Thoracic aorta (tissue), 2 donors: ENCODE measurements at regions not wholly inside any gene's neighbourhood (a gene's known extent, or its start where the extent isn't known, plus 50 kb on each side); places are given as distances from the start of the nearest gene placed in this dataset.

ENCODE experiments used
- ATAC-seq: fragments of 150-250 bp; one replicate; pipeline ENCODE4 v1.8.0; 2017; ENCODE audit warnings: low read depth; ENCODE audit not compliant: insufficient number of reproducible peaks, low FRiP score
- DNase-seq: peaks from one replicate; pipeline ENCODE4 v3.0.0-alpha.2; 2020; ENCODE audit warnings: low spot score
- H3K27ac ChIP-seq, 2 donors: fragments of 200-600 bp; sonication (generic); 1 replicate in 1 of 2; 2 replicates in 1 of 2; pipeline ENCODE4 v1.5.1; 2016; ENCODE audit warnings: mild to moderate bottlenecking in 2 of 2, moderate library complexity in 2 of 2
- H3K27me3 ChIP-seq: fragments of 200-600 bp; sonication (generic); replicated peaks from 2 replicates; pipeline ENCODE4 v1.6.0; 2016; ENCODE audit warnings: mild to moderate bottlenecking; ENCODE audit not compliant: insufficient read depth
- H3K36me3 ChIP-seq: fragments of 200-600 bp; sonication (generic); one replicate; pipeline ENCODE4 v1.5.1; 2016
- H3K4me1 ChIP-seq, 2 donors: fragments of 200-600 bp; sonication (generic); 1 replicate in 1 of 2; 2 replicates in 1 of 2; pipeline versions ENCODE4 v1.5.1 to v1.6.0; 2016; ENCODE audit warnings: low read depth in 2 of 2, mild to moderate bottlenecking in 1 of 2; ENCODE audit not compliant: control insufficient read depth in 1 of 2
- H3K4me3 ChIP-seq: fragments of 200-600 bp; sonication (generic); 2 replicates; pipeline ENCODE4 v1.5.1; 2016; ENCODE audit warnings: mild to moderate bottlenecking
- H3K9me3 ChIP-seq: fragments of 200-600 bp; sonication (generic); 2 replicates; pipeline ENCODE4 v1.5.1; 2016
- TF ChIP-seq, protein P1 (sequence below): fragments of 200-600 bp; sonication (generic); IDR thresholded peaks from one replicate; pipeline ENCODE4 v1.5.1; 2019; ENCODE audit warnings: antibody characterized with exemption

DNA sequence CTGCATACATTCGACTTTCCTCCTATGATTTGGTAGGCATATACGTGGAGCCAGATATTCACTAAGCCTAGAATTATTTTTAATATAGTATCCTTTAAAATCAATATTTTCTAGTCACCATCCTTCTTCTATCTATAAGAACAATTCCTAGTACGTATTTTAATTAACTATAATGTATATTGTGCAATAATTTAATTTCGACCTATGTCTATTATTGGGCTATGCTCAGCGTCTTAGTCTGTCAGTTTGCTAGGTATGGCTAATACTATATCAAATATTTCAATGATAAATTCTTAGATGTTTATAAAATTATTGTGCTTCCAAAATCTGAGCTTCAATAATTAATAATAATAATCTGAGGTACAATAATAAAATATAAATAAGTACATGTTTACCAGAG is 705.3 kb downstream of the PRELID2 start:
- Histone ChIP-seq H3K4me1 (no peaks in the 10 kb centered on the region), H3K9me3 (no peaks in the 10 kb centered on the region)
- TF ChIP-seq, protein P1, sequence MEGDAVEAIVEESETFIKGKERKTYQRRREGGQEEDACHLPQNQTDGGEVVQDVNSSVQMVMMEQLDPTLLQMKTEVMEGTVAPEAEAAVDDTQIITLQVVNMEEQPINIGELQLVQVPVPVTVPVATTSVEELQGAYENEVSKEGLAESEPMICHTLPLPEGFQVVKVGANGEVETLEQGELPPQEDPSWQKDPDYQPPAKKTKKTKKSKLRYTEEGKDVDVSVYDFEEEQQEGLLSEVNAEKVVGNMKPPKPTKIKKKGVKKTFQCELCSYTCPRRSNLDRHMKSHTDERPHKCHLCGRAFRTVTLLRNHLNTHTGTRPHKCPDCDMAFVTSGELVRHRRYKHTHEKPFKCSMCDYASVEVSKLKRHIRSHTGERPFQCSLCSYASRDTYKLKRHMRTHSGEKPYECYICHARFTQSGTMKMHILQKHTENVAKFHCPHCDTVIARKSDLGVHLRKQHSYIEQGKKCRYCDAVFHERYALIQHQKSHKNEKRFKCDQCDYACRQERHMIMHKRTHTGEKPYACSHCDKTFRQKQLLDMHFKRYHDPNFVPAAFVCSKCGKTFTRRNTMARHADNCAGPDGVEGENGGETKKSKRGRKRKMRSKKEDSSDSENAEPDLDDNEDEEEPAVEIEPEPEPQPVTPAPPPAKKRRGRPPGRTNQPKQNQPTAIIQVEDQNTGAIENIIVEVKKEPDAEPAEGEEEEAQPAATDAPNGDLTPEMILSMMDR = no peak

GRCh38 chr5:145124806-145125205 is 710.3 kb downstream of the PRELID2 start:
- Histone ChIP-seq H3K36me3 (no peaks in the 10 kb centered on the region), H3K9me3 (no peaks in the 10 kb centered on the region), H3K27me3 (no peaks in the 10 kb centered on the region), H3K4me3 (no peak overlapping the region), H3K4me1 (no peaks in the 10 kb centered on the region), H3K27ac (no peak overlapping the region)
- TF ChIP-seq, protein P1 = no peak
- ATAC-seq = no peak
- DNase-seq = no peak

More for the DNA sequence above, 705.3 kb downstream of the PRELID2 start:
- Histone ChIP-seq H3K36me3 (no peaks in the 10 kb centered on the region), H3K27me3 (no peaks in the 10 kb centered on the region), H3K27ac (no peak overlapping the region), H3K4me3 (no peak overlapping the region)
- ATAC-seq = no peak
- no peak for DNase-seq

GRCh38 chr5:145118611-145119010 is 716.5 kb downstream of the PRELID2 start:
- H3K4me1 ChIP-seq = no peaks in the 10 kb centered on the region
- no peaks in the 10 kb centered on the region for H3K27me3 ChIP-seq
- H3K36me3 ChIP-seq = no peaks in the 10 kb centered on the region
- H3K4me3 ChIP-seq = no peak overlapping the region
- no peaks in the 10 kb centered on the region for H3K9me3 ChIP-seq
- DNase-seq = no peak
- H3K27ac ChIP-seq = no peak overlapping the region
- ATAC-seq = no peak
- TF ChIP-seq, protein P1 = no peak

GRCh38 chr5:145118127-145118526 is 717.0 kb downstream of the PRELID2 start:
- no peak for ATAC-seq
- no peak for DNase-seq
- Histone ChIP-seq H3K4me3 (no peak overlapping the region), H3K4me1 (no peaks in the 10 kb centered on the region), H3K9me3 (no peaks in the 10 kb centered on the region), H3K27ac (no peak overlapping the region), H3K36me3 (no peaks in the 10 kb centered on the region), H3K27me3 (no peaks in the 10 kb centered on the region)
- TF ChIP-seq, protein P1 = no peak

DNA sequence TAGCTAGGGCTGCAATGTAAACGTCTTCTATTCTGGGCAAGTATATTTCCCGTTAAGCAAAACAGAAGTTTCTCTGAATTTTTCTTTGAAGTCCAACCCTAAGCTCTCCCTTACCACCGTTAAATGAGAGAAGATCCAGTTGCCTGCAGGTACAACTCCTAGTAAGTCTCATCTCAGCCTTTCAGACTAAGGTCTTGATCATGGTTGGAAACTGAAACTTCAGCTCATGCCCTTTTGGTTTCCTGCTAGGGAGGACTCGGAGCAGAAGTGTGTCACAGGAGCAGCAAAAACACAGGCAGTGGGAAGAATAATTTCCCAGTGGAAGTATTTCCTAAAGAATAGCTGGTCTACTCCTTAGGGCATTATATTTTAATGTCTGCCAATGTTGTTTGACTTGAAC is 717.9 kb downstream of the PRELID2 start:
- Histone ChIP-seq H3K27ac (no peak overlapping the region), H3K36me3 (no peaks in the 10 kb centered on the region), H3K4me3 (no peak overlapping the region), H3K9me3 (no peaks in the 10 kb centered on the region), H3K4me1 (no peaks in the 10 kb centered on the region), H3K27me3 (no peaks in the 10 kb centered on the region)
- TF ChIP-seq, protein P1 = no peak
- no peak for ATAC-seq
- no peak for DNase-seq
